ENCODE measurements at regions not wholly inside any gene's neighbourhood (a gene's known extent, or its start where the extent isn't known, plus 50 kb on each side); places are given as distances from the start of the nearest gene placed in this dataset.

GRCh38 chr2:8276026-8276425 is 405.8 kb upstream of the ID2 start:
- Histone ChIP-seq H2BK12ac (ENCODE audit: insufficient read length, low read depth, low read length) (no peak overlapping the region), H2BK120ac (ENCODE audit: low read depth, low read length, poor library complexity, severe bottlenecking) (no peak overlapping the region), H2BK15ac (ENCODE audit: low read depth, low read length) (no peak overlapping the region), H3K4me1 (ENCODE audit: insufficient read depth, low read length) (no peaks in the 10 kb centered on the region), H2AFZ (ENCODE audit: low read length) (no peak overlapping the region), H3K23ac (ENCODE audit: insufficient read length, low read depth, low read length) (no peak overlapping the region), H4K5ac (ENCODE audit: insufficient read length, low read depth, low read length) (no peak overlapping the region), H2AK5ac (ENCODE audit: insufficient read length, low read length) (no peak overlapping the region), H3K27ac (ENCODE audit: insufficient read length, low read depth, low read length) (no peak overlapping the region), H3K9ac (ENCODE audit: extremely low read depth, insufficient read length, low read length) (no peak overlapping the region), H3K56ac (ENCODE audit: insufficient read length, low read depth, low read length) (no peak overlapping the region), H3K9me3 (ENCODE audit: control insufficient read depth, low read depth, low read length) (no peaks in the 10 kb centered on the region), H3K79me1 (ENCODE audit: insufficient read depth, low read depth, low read length, poor library complexity, severe bottlenecking) (no peaks in the 10 kb centered on the region), H3K23me2 (ENCODE audit: insufficient read length, low read depth, low read length, poor library complexity, severe bottlenecking) (no peaks in the 10 kb centered on the region), H4K8ac (replicated peaks; ENCODE audit: insufficient read length, low read depth, low read length) (no peak overlapping the region), H3K79me2 (ENCODE audit: insufficient read depth, low read length) (no peaks in the 10 kb centered on the region), H3K4ac (ENCODE audit: low read depth, low read length) (no peak overlapping the region), H3T11ph (ENCODE audit: low read length) (no peak overlapping the region), H3K14ac (ENCODE audit: insufficient read depth, low read length) (no peak overlapping the region), H4K20me1 (ENCODE audit: control insufficient read depth, insufficient read depth, insufficient read length) (no peaks in the 10 kb centered on the region), H3K27me3 (ENCODE audit: insufficient read depth, low read length) (no peaks in the 10 kb centered on the region), H2BK5ac (ENCODE audit: insufficient read length, low read length) (no peak overlapping the region), H2BK20ac (ENCODE audit: low read depth, low read length, poor library complexity, severe bottlenecking) (no peak overlapping the region), H4K91ac (ENCODE audit: insufficient read length, low read depth, low read length) (no peak overlapping the region), H3K18ac (ENCODE audit: insufficient read length, low read depth, low read length) (no peak overlapping the region), H3K4me2 (ENCODE audit: insufficient read depth, insufficient read length, low read length) (no peak overlapping the region)
- DNase-seq: no peak
- Mint-ChIP-seq H3K9me3 (no peaks in the 10 kb centered on the region; a peak in 2 of 5 replicates), H3K4me1 (peaks cover 2 to 3% of the 10 kb centered on the region in 2 experiments; a peak in 2 of 4 replicates), H3K27me3 (ENCODE audit: low read depth) (peaks cover 2% of the 10 kb centered on the region; the same call in 1 of the 2 replicates), H3K4me3 (no peak overlapping the region), H3K27ac (no peak overlapping the region), H3K36me3 (ENCODE audit: insufficient read depth in 1 of 3, low read depth in 3 of 3) (peaks cover 0 to 2% (median 0%) of the 10 kb centered on the region in 3 experiments; a peak in 1 of 7 replicates)
- TF ChIP-seq, protein P1, sequence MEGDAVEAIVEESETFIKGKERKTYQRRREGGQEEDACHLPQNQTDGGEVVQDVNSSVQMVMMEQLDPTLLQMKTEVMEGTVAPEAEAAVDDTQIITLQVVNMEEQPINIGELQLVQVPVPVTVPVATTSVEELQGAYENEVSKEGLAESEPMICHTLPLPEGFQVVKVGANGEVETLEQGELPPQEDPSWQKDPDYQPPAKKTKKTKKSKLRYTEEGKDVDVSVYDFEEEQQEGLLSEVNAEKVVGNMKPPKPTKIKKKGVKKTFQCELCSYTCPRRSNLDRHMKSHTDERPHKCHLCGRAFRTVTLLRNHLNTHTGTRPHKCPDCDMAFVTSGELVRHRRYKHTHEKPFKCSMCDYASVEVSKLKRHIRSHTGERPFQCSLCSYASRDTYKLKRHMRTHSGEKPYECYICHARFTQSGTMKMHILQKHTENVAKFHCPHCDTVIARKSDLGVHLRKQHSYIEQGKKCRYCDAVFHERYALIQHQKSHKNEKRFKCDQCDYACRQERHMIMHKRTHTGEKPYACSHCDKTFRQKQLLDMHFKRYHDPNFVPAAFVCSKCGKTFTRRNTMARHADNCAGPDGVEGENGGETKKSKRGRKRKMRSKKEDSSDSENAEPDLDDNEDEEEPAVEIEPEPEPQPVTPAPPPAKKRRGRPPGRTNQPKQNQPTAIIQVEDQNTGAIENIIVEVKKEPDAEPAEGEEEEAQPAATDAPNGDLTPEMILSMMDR (conservative IDR thresholded peaks at IDR 0.05): no peak
- no CpG with 5 or more reads among the region's 4 CpGs for WGBS (ENCODE audit: extremely low coverage, insufficient read length, low lambda C conversion rate)

Data from H9 (cell line).